Neural progenitor cell (in vitro differentiated cells): ENCODE measurements at regions not wholly inside any gene's neighbourhood (a gene's known extent, or its start where the extent isn't known, plus 50 kb on each side); places are given as distances from the start of the nearest gene placed in this dataset.

ENCODE experiments used
- DNase-seq: peaks from one replicate; pipeline ENCODE4 v3.0.0-alpha.2; 2016; ENCODE audit warnings: low spot score
- H2AFZ ChIP-seq: fragments of 200-600 bp; sonication (generic); replicated peaks from 2 replicates; pipeline ENCODE4 v1.6.1; 2016; ENCODE audit warnings: antibody characterized with exemption
- H3F3A ChIP-seq: fragments of 200-600 bp; sonication (generic); 2 replicates; pipeline ENCODE4 v1.6.1; 2016; ENCODE audit warnings: antibody characterized with exemption, low read depth
- H3K27ac ChIP-seq: fragments of 200-600 bp; sonication (generic); 2 replicates; pipeline ENCODE4 v1.5.1; 2016; ENCODE audit warnings: mild to moderate bottlenecking
- H3K27me3 ChIP-seq: fragments of 200-600 bp; sonication (generic); 2 replicates; pipeline ENCODE4 v1.6.1; 2016; ENCODE audit warnings: mild to moderate bottlenecking, moderate library complexity
- H3K36me3 ChIP-seq: fragments of 200-600 bp; sonication (generic); 2 replicates; pipeline ENCODE4 v1.5.1; 2016
- H3K4me1 ChIP-seq: fragments of 200-600 bp; sonication (generic); 2 replicates; pipeline ENCODE4 v1.6.1; 2016; ENCODE audit warnings: mixed run types
- H3K4me2 ChIP-seq: fragments of 200-600 bp; sonication (generic); 2 replicates; pipeline ENCODE4 v1.6.1; 2016
- H3K4me3 ChIP-seq: fragments of 200-600 bp; sonication (generic); 2 replicates; pipeline ENCODE4 v1.5.1; 2016
- H3K79me2 ChIP-seq: fragments of 200-600 bp; sonication (generic); 2 replicates; pipeline ENCODE4 v1.6.1; 2016; ENCODE audit warnings: low read depth
- H3K9ac ChIP-seq: fragments of 200-600 bp; sonication (generic); 2 replicates; pipeline ENCODE4 v1.6.1; 2016
- H3K9me3 ChIP-seq: fragments of 200-600 bp; sonication (generic); 2 replicates; pipeline ENCODE4 v1.5.1; 2016; ENCODE audit warnings: low read depth
- H4K20me1 ChIP-seq: fragments of 200-600 bp; sonication (generic); 2 replicates; pipeline ENCODE4 v1.6.1; 2016; ENCODE audit warnings: low read depth
- H3K27ac Mint-ChIP-seq: 3 replicates; pipeline ENCODE4 v1.8.0; 2021; ENCODE audit warnings: mixed read lengths
- H3K27me3 Mint-ChIP-seq: 2 replicates; pipeline ENCODE4 v1.8.0; 2022; ENCODE audit warnings: low read depth, mild to moderate bottlenecking, inconsistent platforms, moderate library complexity, mixed read lengths; ENCODE audit not compliant: insufficient read depth
- H3K36me3 Mint-ChIP-seq: 3 replicates; pipeline ENCODE4 v1.8.0; 2021; ENCODE audit warnings: mixed read lengths
- H3K4me1 Mint-ChIP-seq: 3 replicates; pipeline ENCODE4 v1.8.0; 2021; ENCODE audit warnings: mixed read lengths
- H3K4me3 Mint-ChIP-seq: 3 replicates; pipeline ENCODE4 v1.8.0; 2021; ENCODE audit warnings: mild to moderate bottlenecking, moderate library complexity, mixed read lengths
- H3K9me3 Mint-ChIP-seq: 3 replicates; pipeline ENCODE4 v1.8.0; 2020; ENCODE audit warnings: mixed read lengths
- EZH2 ChIP-seq: fragments of 200-600 bp; sonication (generic); IDR thresholded peaks from 2 replicates; pipeline ENCODE4 v1.6.1; 2017; ENCODE audit warnings: antibody characterized with exemption, mild to moderate bottlenecking, moderate library complexity
- EZH2phosphoT487 ChIP-seq: fragments of 200-600 bp; sonication (generic); IDR thresholded peaks from 2 replicates; pipeline ENCODE4 v1.6.1; 2017; ENCODE audit warnings: antibody characterized with exemption
- TF ChIP-seq, protein P1 (sequence below): fragments of 200-600 bp; sonication (generic); IDR thresholded peaks from 2 replicates; pipeline ENCODE4 v1.5.1; 2017; ENCODE audit warnings: antibody characterized with exemption, mild to moderate bottlenecking

DNA sequence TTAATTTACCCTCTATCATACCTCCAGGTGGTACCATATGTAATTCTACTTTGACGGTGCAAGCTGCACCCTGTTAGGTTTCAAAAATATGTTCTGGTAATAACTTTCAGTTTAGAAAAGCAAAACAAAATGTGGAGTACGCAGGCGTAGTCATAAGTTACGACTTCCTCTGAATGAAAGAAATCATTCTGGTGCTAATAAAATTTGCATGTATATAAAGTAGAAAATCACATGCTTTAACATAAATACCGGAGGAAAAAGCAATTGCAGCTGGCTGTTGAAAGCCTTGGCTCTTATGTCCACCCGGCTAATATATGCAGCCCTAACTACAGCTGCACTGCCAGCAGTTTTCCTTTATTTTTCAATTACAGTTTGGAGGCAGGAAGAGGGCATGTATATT, 65.2 kb upstream of the TMPRSS15 start:
- Mint-ChIP-seq H3K4me1 (no peaks in the 10 kb centered on the region), H3K27ac (no peak overlapping the region), H3K4me3 (no peak overlapping the region), H3K9me3 (peaks cover 13% of the 10 kb centered on the region), H3K36me3 (no peaks in the 10 kb centered on the region), H3K27me3 (peaks cover 3% of the 10 kb centered on the region)
- no peaks in the 10 kb centered on the region for H4K20me1 ChIP-seq
- TF ChIP-seq EZH2phosphoT487, result no peak
- no peak for TF ChIP-seq EZH2
- TF ChIP-seq, protein P1, sequence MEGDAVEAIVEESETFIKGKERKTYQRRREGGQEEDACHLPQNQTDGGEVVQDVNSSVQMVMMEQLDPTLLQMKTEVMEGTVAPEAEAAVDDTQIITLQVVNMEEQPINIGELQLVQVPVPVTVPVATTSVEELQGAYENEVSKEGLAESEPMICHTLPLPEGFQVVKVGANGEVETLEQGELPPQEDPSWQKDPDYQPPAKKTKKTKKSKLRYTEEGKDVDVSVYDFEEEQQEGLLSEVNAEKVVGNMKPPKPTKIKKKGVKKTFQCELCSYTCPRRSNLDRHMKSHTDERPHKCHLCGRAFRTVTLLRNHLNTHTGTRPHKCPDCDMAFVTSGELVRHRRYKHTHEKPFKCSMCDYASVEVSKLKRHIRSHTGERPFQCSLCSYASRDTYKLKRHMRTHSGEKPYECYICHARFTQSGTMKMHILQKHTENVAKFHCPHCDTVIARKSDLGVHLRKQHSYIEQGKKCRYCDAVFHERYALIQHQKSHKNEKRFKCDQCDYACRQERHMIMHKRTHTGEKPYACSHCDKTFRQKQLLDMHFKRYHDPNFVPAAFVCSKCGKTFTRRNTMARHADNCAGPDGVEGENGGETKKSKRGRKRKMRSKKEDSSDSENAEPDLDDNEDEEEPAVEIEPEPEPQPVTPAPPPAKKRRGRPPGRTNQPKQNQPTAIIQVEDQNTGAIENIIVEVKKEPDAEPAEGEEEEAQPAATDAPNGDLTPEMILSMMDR, result no peak
- no peaks in the 10 kb centered on the region for H3K36me3 ChIP-seq
- no peaks in the 10 kb centered on the region for H3K27me3 ChIP-seq
- H3K4me3 ChIP-seq, result no peak overlapping the region
- no peak for DNase-seq
- H3K4me2 ChIP-seq, result no peak overlapping the region
- H2AFZ ChIP-seq, result peak overlapping the region; percentile 20
- H3K9me3 ChIP-seq, result no peaks in the 10 kb centered on the region
- H3K4me1 ChIP-seq, result peaks cover 3% of the 10 kb centered on the region
- no peak overlapping the region for H3K27ac ChIP-seq
- H3K9ac ChIP-seq, result no peak overlapping the region
- H3K79me2 ChIP-seq, result no peaks in the 10 kb centered on the region
- H3F3A ChIP-seq, result no peaks in the 10 kb centered on the region

DNA sequence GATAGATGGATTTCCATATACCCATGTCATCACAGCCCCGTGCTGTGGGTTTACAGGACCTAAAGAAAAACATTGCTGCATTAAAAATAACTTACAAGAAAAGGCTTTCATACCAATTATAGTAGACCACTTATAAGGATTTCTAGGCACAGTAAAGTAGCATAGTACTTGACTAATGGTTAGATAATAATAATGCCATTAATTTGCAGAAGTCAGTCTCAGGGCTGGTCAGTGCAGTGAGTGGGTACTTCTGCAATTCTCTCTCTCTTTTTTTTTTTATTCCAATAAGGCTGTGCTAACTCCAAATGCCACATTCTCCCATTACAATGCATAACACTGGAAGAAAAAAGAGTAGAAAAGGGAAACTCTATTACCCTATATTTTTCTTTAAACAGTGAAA, 73.1 kb upstream of the TMPRSS15 start:
- H3K36me3 ChIP-seq, result no peaks in the 10 kb centered on the region
- no peaks in the 10 kb centered on the region for H3K9me3 ChIP-seq
- H3K9me3 Mint-ChIP-seq, result peaks cover 2% of the 10 kb centered on the region
- H3K4me2 ChIP-seq, result no peak overlapping the region
- no peak overlapping the region for H3K4me3 ChIP-seq
- TF ChIP-seq, protein P1, result no peak
- no peak for TF ChIP-seq EZH2
- TF ChIP-seq EZH2phosphoT487, result no peak
- H3K4me1 Mint-ChIP-seq, result no peaks in the 10 kb centered on the region
- H4K20me1 ChIP-seq, result no peaks in the 10 kb centered on the region
- DNase-seq, result no peak
- H3K27ac ChIP-seq, result no peak overlapping the region
- H3K9ac ChIP-seq, result no peak overlapping the region
- H3K4me3 Mint-ChIP-seq, result no peak overlapping the region
- no peak overlapping the region for H2AFZ ChIP-seq
- no peaks in the 10 kb centered on the region for H3F3A ChIP-seq
- no peaks in the 10 kb centered on the region for H3K36me3 Mint-ChIP-seq
- H3K27ac Mint-ChIP-seq, result no peak overlapping the region
- no peaks in the 10 kb centered on the region for H3K79me2 ChIP-seq
- H3K4me1 ChIP-seq, result no peaks in the 10 kb centered on the region
- H3K27me3 ChIP-seq, result no peaks in the 10 kb centered on the region
- H3K27me3 Mint-ChIP-seq, result peaks cover 6% of the 10 kb centered on the region

DNA sequence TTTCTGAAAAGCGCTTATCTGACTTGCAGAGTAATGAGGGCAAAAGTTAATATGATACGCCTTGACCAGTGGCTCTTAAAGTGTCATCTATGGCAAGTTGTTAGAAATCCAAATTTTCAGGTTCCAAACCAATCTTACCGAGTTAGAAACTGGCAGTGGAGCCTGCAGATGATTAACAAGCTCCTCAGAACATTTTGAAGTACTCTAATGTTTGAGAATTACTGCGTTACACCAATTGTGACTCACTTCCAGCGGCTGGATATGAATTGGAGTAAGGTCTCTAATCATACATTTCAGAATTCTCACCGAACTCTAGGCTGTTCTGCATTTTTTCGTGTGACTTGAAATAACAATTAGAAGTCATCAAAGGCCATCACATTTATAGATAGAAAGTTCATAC, 73.5 kb upstream of the TMPRSS15 start:
- H3K27me3 Mint-ChIP-seq, result peaks cover 6% of the 10 kb centered on the region
- DNase-seq, result no peak
- peaks cover 2% of the 10 kb centered on the region for H3K9me3 Mint-ChIP-seq
- H3K27ac Mint-ChIP-seq, result no peak overlapping the region
- Histone ChIP-seq H3K4me3 (no peak overlapping the region), H3K4me1 (no peaks in the 10 kb centered on the region), H3K79me2 (no peaks in the 10 kb centered on the region), H4K20me1 (no peaks in the 10 kb centered on the region), H3K36me3 (no peaks in the 10 kb centered on the region), H2AFZ (no peak overlapping the region), H3K27ac (no peak overlapping the region), H3K4me2 (no peak overlapping the region), H3F3A (no peaks in the 10 kb centered on the region), H3K9ac (no peak overlapping the region), H3K9me3 (no peaks in the 10 kb centered on the region), H3K27me3 (no peaks in the 10 kb centered on the region)
- H3K4me3 Mint-ChIP-seq, result no peak overlapping the region
- TF ChIP-seq, protein P1, result no peak
- TF ChIP-seq EZH2 (no peak), EZH2phosphoT487 (no peak)
- no peaks in the 10 kb centered on the region for H3K4me1 Mint-ChIP-seq
- H3K36me3 Mint-ChIP-seq, result no peaks in the 10 kb centered on the region

DNA sequence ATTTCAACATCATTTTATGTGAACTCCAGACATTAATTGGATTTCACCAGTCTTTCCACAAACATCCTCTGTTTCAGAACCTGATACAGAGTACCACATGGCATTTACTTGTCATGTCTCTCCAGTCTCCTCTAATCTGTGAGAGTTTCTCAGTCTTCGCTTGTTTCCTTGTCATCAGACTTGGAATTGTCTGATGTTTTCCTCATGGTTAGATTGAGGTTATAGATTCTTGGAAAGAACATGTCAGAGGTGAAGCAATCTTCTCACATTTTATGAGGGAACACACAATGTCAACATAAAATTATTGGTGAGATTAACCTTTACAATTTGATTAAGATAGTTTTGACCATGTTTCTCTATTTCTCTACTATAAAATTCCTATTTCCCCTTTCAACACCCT, 74.9 kb upstream of the TMPRSS15 start:
- Histone ChIP-seq H3F3A (no peaks in the 10 kb centered on the region), H3K36me3 (no peaks in the 10 kb centered on the region), H4K20me1 (no peaks in the 10 kb centered on the region), H3K27ac (no peak overlapping the region), H3K4me1 (no peaks in the 10 kb centered on the region), H3K9me3 (no peaks in the 10 kb centered on the region), H3K79me2 (no peaks in the 10 kb centered on the region), H3K27me3 (no peaks in the 10 kb centered on the region), H3K4me2 (no peak overlapping the region), H2AFZ (no peak overlapping the region), H3K4me3 (no peak overlapping the region), H3K9ac (no peak overlapping the region)
- Mint-ChIP-seq H3K9me3 (peaks cover 2% of the 10 kb centered on the region), H3K4me3 (no peak overlapping the region), H3K27ac (no peak overlapping the region), H3K36me3 (no peaks in the 10 kb centered on the region), H3K4me1 (no peaks in the 10 kb centered on the region), H3K27me3 (peaks cover 6% of the 10 kb centered on the region)
- TF ChIP-seq, protein P1, result no peak
- no peak for TF ChIP-seq EZH2
- no peak for TF ChIP-seq EZH2phosphoT487
- no peak for DNase-seq
